ENCODE measurements at regions not wholly inside any gene's neighbourhood (a gene's known extent, or its start where the extent isn't known, plus 50 kb on each side); places are given as distances from the start of the nearest gene placed in this dataset.

DNA sequence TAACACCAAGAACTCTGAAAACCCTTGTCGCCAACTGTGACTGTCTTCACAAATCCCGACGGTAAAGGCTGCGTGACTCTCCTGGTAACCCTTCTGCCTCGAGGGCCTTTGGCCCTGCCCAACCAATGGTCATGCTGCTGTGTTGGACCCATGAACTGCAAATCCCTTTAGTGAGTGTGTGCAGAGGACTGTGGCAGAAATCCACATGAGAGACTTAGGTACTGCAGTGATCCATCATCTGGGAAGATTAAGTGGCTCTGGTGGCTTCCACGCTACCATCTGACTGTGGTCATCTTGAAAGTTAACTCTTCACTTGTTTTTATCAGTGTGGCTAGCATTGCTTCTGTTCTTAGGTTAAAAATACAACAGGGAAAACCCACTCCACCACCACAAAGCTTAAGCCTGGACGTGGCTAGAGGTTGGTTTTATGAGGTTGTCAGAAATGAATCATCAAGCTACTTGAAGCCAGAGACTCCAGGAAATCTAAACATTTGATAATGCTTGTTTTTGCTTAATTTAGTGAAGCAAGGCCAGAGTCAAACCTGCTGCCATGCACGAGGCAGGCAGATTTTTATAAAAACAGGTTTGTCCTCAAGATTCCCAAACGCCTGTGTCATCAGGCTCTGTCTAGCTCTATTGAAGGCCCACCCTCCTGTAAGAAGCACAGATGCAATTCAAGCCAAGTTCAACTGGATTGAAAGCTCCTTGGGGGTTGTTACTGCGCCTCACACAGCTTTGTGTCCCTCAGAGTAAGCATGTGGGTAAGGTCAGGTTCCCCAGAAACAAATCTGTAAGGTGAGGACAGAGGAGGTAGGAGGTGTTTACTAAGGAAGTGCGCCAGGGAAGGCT lies 52.7 kb upstream of the ERCC6L2 start:
- no peak for DNase-seq

DNA sequence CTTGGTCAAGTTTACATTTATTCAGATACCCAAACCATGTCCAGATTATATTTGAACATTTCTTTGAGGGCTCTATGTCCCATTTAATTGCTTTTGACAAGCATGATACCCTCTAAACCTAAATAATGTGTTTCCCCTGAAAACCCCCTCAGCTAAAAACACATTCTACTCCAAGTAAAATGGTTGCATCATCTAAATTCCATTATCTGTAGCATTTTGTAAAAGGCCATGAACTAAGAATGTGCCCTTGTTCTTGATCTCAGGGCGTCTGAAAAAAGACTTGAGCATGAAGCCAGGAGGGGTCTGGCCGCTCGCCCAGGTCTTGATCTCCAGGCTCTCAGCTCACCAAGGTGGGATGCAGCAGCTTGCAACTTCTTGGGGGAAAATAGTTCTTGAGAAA lies 53.5 kb upstream of the ERCC6L2 start:
- no peak for DNase-seq

DNA sequence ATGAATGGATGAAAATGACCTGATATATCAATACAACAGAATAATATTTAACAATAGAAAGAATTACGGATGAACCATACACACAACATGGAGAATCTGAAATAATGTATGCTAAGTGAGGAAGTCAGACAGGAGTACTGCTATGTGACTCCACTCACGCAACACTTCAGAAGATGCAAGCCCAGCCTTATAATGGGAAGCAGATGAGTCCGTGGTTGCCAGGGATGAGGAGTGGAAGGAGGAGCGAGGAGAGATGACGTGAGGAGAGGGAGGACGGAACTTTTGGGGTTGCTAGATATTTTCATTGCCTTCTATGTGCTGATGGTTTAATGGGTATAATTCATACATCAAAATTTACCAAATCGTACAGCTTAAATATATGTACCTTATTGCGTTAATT lies 55.4 kb upstream of the ERCC6L2 start:
- no peak for DNase-seq

DNA sequence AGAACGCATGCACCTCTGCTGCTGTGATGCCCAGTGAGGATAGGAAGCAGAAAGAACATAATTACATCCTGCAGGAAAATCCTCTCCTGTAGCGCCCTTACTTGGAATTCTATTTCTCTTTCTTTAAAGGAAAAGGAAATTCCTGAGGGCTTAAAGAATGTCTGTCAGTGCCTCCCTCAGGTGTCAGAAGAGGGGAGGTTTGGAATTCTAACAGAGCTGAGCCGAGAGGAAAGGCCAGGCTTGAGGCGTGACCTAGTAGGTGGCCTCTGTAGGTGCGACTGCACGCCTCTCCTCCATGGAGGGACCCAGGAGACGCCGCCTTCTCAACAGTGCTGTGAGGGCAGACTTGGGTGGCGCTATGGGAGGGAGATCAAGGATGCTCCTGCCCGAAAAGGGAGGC lies 55.9 kb upstream of the ERCC6L2 start:
- no peak for DNase-seq

DNA sequence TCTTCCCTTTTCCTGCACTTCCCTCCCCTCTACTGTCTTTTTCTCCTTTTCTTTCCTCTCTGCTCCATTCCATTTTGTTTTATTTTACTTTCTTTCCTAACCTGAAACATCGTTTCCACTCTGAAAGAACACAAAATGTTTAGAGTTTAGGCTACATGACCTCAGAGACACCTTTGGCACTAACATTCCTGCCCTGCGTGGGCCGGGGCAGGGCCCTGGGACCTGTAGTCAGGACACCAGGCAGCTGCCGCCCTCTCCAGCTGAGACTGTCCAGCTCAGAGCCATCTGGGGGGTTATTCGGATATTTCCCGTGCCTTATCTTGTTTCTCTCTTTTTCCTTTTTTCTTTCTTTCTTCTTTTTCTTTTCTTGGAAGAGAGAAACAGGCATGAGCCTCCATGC lies 58.3 kb upstream of the ERCC6L2 start:
- no peak for DNase-seq

DNA sequence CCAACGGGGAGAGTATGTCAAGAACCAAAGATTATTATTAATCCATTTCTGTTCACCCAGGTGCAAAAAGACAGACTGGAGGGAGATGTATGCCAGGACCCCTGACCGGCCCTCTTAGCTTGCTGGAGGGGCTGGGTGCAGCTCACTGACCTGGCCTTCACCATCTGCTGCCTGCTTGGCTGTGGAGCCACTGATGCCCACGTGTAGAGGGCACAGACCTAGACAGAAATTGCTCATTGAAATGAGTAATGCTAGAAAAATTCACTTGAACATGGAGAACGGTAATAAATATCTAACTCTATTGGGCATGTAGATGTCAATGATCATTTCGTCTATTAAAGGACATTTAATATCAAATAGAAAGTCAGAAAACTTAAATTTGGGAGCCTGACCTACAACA lies 58.8 kb upstream of the ERCC6L2 start:
- DNase-seq, result no peak

DNA sequence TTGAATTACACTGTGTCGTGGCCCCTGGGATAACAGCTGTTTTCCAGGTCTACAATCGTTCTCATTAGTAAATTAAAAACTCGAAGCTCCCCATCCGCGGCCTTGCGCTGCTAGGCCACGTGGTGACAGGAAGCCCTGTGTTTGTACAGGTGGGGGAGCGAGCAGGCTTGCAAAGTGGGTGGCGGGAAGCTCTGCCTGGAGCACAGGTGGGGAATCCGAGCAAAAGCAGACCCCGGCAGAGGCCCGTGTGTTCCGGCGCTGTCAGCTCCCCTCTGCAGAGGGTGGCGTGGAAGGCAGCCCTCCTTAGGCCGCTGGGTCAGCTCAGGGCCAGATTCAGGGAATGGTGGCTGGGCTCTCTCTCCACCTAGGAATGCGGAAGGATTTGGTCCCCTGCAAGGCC lies 59.5 kb upstream of the ERCC6L2 start:
- no peak for DNase-seq

DNA sequence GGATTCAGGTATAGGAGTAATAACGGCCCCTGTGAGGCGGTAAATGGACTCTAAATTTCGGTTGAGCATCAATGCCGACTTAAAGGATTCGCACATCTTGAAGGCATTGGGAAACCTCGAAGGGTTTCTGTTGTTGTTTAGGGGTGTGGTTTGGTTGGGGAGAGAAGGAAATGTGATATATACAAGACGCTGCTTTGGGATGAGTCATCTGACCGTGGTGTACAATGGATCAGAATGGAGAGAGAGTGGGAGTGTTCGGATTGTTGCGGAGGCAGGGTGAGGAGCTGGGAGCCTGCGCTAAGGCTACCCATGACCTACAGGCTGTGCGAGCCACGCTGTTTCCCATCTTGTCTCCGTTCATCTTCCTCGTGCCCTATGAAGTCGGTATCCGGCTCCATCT lies 60.4 kb upstream of the ERCC6L2 start:
- no peak for DNase-seq

DNA sequence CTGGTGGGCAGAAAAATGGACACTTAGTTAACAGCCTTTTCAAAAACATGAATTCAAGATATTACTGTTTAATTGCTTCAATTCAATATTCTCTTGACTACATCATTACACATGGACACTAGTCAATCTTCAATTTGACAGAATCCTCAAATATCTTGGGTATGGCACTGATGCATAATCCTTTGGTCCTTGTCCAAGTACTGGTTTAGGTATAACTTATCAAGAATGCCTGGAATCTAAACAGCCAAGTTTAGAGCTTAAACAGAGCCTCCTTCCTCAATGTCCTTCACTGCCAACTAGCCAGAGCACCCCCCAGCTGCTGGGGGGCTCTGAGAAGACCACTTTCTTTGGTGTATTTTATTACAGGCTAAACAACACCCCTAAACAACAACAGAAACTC lies 61.6 kb upstream of the ERCC6L2 start:
- DNase-seq, result no peak

DNA sequence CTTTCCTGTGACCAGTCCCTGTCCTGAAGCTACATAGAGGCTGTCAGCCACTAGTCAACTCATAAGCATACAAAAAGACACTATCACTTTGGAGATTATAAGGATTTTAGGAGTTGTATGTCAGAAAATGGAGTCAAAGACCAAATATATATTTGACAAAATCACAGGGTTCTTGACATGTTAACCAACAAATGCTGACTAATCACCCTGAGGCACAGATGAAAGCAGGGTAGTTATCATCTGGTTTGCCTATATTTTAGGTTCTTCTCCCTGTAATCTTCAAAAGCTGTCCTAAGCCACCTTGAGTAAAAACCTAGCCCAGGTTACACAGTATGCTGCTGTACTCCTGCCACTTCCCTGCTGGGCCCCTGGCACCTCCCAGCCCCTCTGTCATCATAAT lies 64.7 kb upstream of the ERCC6L2 start:
- no peak for DNase-seq

DNA sequence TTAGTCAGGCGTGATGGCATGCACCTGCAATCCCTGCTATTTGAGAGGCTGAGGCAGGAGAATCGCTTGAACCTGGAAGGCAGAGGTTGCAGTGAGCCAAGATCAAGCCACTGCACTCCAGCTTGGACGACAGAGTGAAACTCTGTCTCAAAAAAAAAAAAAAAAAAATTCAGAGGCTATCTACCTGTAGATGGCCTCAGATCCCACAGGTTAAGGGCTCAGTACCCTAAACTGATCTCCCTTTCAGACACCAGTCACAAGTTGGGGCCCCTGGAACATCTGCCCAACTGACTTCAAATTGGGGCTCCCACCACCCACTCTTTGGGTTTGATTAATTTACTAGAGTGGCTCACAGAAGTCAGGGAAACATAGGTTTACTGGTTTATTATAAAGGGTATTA lies 65.4 kb upstream of the ERCC6L2 start:
- no peak for DNase-seq

DNA sequence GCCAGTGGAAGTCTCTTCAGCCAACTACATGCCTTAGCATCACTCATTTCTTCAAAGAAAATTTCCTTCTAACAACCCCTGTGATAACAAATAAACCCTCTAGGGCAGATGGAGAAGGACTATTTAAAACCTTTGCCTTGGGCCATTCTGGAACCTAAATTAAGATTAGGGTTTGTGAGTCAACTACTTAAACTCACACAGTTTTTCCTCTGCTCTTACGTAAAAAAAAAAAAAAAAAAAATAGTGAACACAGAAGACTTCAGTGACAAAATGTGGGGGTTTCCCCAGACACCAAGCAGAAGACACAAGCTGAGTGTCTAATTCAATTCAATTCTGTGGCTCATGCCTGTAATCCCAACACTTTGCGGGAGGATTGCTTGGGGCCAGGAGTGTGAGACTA lies 65.8 kb upstream of the ERCC6L2 start:
- DNase-seq, result no peak

DNA sequence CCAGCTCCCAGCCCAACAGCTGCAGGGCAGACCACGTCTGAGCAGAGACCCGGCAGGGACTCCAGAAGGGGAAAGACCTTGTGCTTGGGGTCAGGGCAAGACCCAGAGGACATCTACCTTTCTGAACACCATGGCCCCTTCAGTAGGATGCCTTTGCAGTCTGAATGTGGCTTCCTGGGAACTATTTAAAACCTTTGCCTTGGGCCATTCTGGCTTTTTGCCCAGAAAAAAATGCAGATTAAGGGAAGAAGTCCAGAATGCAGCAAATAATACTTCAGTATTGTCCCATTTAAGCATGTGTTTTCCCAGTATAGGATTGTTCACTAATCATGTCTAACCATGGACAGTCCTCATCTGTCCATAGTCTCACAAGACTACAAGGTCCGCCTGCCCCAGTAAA lies 67.5 kb upstream of the ERCC6L2 start:
- no peak for DNase-seq

DNA sequence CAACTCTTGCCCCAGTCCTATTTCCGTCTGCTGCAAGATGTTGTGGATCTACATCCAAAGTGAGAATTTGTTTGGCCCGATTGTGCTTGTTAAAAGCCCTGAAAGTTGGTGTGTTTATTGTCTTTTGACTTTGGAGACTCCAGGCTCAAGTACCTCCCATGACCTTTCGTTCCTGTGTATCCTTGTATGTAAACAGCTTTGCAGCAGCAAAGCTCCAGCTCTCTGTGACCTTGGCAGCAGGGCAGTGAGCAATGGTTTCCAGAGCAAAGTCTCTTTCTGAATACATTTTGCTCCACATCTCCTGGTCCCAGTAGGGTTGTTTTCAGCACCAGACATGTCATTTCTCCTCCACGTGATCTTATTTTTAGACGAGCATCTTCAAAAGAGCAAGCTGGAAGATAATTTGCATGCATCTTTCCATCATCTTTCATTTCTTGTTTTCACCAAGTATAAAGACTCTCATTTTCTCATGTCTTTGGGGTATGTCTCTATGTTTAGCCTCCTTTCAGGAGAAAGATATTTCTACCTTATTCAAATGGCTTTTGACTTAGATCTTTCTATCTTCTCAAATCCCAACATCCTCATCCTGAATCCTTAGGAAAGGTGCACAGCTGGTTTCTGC lies 68.1 kb upstream of the ERCC6L2 start:
- no peak for DNase-seq

DNA sequence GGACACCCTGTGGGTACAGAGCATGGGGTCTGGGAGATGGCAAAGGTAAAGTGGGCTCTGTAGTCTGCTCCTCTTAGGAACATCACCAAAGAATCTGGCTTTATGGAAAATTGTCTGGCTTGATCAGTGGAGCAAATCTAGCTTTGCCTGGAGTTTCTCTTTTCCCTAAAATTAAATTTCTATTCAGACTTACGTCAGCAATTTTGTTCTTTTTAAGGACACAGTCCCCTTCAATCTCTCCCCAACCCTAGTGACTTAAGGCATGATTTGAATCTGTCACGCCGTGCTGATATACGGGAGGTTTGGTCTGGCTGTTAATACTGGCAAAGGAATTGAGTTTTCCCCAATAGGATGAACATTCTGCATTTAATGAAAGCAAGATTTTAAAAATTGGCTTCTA lies 72.3 kb upstream of the ERCC6L2 start:
- no peak for DNase-seq

DNA sequence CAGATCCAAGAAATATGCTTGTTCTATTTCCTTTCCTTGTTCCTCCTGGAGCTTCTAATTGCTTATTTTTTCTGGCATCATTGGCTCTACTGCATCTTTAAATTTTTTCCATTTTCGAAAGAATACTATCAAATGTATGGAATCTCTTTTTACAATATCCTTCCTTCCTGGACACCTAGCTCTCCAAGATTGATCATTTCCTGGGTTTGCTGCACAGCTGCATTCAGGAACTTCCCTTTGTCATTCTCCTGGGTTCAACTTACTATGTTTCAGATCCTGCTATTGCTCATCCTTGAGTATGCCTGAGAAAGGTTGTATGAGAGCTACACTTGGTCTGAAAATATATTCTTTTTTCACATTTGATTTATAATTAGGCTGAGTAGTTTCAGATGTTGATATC lies 73.7 kb upstream of the ERCC6L2 start:
- no peak for DNase-seq

DNA sequence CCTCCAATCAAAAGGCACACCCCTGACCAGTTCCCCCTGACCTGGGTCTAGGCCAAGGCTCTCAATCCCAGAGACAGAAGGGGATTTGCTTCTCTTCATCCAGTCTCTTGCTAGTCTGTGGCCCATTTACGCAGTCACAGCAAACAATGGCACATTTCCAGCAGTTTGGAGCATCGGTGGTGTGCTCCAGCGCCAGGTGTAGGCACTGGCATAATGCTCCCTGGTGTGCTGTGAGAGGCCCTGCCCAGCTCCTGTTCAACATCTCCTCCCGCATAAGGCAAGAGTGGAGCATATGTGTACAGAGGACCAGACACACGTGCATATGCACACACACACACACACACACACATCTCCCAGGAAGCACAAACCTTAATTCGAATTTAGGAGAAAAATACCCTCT lies 79.5 kb upstream of the ERCC6L2 start:
- DNase-seq, result no peak

DNA sequence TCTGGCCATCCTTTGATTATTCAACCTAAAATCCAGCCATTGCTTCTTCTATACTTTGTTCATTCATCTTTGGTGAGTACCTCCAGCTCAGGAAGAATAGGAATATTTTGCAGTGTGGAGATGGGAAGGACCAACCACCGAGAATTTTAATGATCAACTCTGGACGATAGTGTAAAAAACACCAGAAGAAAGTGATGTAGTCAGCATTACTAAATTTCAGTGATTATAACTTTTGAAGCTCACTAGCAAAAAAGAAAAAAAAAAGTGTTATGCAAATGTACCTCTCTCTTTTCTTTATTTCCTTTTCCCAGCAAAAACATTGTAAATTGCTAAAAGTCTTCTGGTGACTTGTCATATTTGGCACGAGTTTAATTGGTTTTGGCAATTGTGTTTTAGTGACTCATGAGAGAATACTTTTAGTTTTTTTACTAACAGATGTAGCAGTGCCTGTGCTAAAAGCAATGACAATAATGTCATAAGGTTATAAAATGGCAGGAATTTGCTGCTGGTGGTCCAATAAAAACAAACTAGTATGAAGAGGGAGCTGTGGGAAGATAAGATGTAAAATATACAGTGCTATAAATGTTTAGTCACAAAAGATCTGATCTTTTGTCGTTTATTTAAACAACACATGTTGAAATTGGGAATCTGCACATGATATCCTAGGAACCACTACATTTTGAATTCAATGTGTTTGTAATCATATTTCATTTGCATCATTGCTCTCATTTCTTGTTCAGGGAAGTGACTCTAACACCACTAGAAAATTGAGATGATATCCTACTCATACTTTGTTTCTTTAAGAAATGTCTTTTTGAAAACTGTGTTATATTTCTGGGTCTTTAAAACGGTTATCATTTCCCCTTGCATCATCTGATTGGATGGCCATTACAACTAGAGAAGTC lies 81.3 kb upstream of the ERCC6L2 start:
- DNase-seq, result no peak

DNA sequence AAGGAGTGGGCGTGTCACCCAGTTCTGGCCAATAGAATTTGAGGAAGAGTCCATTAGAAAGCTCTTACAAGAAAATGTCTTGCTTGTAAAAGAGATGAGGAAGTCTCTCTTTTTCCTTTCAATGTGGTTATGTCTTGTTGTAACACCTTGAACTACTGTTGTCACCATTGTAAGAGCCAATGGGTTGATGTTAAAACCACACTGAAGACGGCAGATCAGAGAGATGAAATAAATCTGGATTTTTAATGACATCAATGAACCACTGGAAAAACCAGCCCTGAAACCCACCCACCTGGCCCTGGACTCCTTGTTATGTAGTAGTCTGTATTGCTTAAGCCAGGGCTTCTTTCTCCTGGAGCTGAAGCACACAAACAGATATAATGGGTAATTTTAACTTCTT lies 83.8 kb upstream of the ERCC6L2 start:
- DNase-seq, result no peak

DNA sequence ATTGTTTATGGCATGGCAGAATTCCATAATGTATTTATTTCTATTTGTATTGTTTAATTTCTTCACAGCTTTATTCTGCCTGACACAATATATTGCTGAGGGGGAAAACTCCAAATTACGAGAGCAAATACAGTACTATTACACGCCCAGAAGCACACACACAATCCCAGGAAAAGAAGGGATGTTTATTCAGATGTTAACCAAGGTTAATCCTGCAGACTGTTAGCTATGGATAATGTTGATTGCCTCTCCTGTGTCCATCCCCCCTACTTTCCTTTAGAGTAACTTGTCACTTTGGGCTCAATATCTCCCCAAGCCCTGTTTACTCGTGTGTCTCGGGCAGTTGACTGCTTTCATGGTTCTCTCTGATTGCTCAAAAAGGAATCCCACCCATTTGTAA lies 84.2 kb upstream of the ERCC6L2 start:
- DNase-seq, result no peak

DNA sequence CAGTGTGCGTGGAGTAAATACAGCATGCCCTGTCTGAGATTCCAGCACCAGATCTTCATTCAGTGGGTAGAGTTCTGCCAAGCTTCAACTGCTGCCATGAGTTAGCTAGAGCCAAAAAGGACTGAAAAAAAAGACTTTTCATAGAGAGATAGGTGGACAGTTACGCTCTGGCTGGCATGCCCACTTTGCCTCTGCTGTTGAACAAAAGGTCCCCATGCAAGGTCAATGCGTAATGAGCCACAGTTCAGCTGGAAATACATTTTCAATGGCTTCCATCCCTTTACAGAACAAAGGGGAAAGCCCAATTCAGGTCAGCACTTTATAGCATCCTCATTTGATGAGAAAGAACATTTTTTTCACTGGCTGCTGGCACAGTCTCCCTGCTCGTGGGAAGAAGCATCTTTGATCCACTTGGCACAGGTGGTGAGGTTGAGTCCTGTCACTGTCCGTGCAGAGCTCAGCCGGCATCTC lies 86.9 kb upstream of the ERCC6L2 start:
- no peak for DNase-seq

DNA sequence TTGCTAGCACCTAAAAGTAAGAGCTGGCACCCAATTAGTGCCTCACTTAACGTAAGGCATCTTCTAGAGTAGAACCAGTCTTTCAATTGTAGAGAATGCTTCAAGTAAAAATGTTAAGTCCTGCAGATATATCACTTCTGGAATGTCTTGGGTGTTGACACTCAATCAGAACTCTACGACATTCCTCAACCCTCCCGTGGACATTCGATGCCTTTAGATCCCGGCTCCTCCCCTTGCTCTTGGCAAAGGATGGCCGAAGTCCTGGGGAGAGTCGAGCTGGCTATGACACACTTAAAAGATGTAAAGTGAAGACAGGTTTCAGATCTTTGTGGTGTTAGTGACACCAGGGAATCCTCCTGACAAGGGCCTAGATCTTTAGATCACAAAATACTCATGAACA lies 87.5 kb upstream of the ERCC6L2 start:
- no peak for DNase-seq

DNA sequence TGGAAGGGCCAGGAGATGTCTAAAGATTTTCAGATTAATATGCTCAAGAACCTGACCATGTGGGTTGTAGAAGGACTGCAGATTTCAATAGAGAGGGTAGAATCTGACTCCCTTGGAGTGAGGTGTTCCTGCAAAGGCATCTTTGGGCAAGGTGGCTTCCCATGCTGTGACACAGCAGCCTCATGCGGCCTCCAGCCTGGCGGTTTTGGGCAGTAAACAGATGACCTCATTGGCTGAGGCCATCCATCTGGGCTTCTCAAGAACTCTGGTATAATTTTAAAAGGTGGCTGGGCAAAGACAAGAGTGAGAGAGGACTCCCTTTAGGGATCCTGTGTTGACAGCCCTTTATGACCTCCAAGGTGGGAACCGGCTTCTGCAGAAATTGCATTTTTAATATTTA lies 90.3 kb upstream of the ERCC6L2 start:
- no peak for DNase-seq

DNA sequence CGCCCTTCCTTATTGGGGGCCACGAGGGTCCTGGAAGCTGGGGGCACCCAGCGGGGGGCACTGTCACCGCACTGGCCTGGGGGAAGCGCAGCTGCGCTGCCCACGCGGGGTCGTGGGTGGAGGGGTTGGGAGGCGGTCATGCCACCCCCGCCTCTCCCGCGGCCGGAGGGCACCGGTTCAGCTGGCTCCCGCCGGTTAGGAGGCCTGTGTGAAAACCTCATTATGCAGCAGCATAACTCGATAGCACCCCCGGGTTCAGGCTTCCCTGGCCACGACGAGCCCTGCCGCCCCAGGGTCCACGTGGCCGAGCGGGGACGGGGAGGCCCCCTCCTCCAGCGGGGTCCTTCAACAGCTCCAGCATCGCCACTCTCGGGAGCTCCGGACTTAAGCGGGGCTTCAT lies 91.2 kb upstream of the ERCC6L2 start:
- no peak for DNase-seq
